ENCODE measurements at regions not wholly inside any gene's neighbourhood (a gene's known extent, or its start where the extent isn't known, plus 50 kb on each side); places are given as distances from the start of the nearest gene placed in this dataset.

GRCh38 chr5:14090755-14091154, 52.4 kb upstream of the TRIO start:
- ATAC-seq: no peak

- ATAC-seq: no peak
These were observed 52.9 kb upstream of the TRIO start for GRCh38 chr5:14090290-14090689.

GRCh38 chr5:14089198-14089597, 53.9 kb upstream of the TRIO start:
- ATAC-seq: no peak

GRCh38 chr5:14086261-14086660, 56.9 kb upstream of the TRIO start:
- ATAC-seq: no peak

DNA sequence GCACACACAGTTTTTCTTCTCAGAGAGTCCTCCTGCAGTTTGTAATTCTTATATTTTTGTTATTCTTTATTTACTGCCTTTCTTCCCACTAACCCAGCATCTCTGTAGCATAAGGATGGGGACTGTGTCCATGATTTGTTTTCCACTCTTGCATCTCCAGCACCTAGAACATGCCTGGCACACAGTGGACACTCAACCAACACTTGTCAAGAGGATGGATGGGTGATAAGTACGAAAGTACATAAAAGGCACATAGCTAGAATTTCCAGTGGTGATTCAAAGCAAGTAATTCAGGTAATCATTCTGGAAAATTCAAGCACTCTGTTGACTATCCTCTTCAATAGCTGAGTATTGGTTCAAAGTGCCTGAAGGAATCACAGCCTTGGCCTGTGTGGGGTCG, 60.2 kb upstream of the TRIO start:
- no peak for ATAC-seq

DNA sequence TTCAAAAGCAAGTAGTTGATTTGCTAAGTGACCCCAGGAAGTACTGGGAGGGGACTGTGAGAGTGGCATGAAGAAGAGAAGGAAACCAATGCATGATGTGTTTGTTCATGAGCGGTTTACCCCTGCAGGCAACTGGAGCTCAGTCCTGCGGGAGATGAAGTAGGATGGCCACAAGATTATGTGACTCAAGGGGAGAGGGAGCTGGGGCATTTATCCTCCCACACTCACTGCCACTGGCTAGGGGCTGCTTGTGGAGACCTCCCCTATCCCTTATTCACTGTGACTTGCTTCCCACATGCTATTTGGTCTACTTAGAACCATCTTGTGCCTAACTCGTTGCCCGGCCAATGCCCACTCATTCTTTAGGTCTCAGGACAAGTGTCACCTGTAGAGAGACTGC, 60.6 kb upstream of the TRIO start:
- no peak for ATAC-seq

- ATAC-seq: no peak
These were observed 61.4 kb upstream of the TRIO start for GRCh38 chr5:14081791-14082190.

DNA sequence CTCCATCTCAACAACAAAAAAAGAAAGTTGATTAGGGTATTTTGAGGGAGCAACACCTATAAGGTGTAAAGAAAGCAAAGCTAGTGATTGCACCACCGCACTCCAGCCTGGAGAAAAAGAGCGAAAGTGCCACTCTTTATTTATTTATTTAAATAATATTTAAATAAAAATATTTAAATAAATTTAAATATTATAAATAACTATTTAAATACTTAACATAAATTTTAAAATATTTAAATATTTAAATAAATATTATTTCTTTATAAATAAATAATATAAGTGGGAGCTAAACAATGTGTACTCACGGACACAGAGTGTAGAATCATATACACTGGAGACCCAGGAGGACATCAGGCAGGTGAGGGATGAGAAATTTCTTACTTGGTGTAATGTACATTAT, 64.4 kb upstream of the TRIO start:
- no peak for ATAC-seq

DNA sequence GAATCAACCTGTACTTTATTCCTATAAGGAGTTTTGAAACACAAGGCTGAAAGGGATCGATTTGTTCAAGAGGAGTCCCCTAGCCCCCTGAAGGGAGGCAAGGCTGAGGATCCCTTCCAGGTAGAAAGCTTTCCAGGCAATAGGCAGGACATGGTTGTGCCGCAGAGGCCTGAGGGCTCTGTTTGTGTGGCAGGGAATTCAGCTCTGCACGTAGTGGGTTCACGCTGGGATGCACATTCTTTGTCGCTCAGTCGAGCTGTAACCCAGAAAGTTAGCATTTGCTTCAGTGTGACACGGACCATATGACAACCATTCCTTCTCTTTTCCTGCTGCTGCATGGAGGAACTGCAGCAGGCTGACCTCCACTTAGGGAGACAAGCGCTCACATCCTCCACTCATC, 65.6 kb upstream of the TRIO start:
- no peak for ATAC-seq

GRCh38 chr5:14076561-14076960, 66.6 kb upstream of the TRIO start:
- no peak for ATAC-seq

- ATAC-seq: no peak
These were observed 67.2 kb upstream of the TRIO start for GRCh38 chr5:14075937-14076336.

- ATAC-seq: no peak
These were observed 71.7 kb upstream of the TRIO start for GRCh38 chr5:14071433-14071832.

DNA sequence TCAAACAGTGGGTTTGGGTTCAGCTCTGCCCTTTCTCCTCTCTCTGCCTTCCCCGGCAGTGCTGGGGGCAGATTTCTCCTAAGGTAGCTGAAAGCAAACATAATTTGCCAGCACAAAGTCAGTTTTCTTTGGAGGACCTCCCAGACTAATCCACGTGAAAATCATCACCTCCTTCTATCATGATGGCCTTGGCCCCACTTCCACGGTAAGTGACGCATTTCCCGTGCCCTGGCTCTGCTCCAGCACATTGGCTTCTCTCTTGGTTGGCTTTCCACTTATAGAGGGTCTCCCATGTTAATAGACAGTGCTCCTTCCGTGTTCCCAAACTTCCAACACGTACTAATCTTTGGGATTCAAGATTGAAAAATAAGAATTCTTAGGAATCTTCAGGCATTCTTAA, 74.1 kb upstream of the TRIO start:
- no peak for ATAC-seq

GRCh38 chr5:14068136-14068535, 75.0 kb upstream of the TRIO start:
- ATAC-seq: no peak

- no peak for ATAC-seq
These were observed 76.8 kb upstream of the TRIO start for GRCh38 chr5:14066326-14066725.

DNA sequence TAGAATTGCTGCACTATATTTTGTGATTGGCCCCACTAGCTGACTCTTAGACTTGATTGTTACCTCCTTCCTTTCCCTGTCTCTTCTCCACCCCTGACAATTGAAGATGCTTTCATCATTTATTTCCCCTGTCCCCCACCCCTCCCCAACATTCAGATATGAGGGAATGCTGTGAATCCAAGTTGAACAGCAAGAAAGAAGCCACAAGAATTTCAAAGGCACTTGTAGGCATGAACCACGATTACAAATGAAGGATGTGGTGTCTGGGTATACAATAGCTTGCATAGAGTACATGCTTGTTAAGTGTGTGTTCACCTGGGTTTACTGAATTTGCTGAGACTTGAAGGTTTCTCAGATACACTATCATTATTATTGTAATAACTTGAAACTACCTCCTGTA, 78.3 kb upstream of the TRIO start:
- ATAC-seq: no peak

GRCh38 chr5:14063691-14064090, 79.5 kb upstream of the TRIO start:
- no peak for ATAC-seq

GRCh38 chr5:14063138-14063537, 80.0 kb upstream of the TRIO start:
- no peak for ATAC-seq

- no peak for ATAC-seq
These were observed 81.0 kb upstream of the TRIO start for GRCh38 chr5:14062178-14062577.

GRCh38 chr5:14061106-14061505, 82.0 kb upstream of the TRIO start:
- no peak for ATAC-seq

- ATAC-seq: no peak
These were observed 82.9 kb upstream of the TRIO start for GRCh38 chr5:14060218-14060617.

GRCh38 chr5:14059810-14060209, 83.3 kb upstream of the TRIO start:
- no peak for ATAC-seq

DNA sequence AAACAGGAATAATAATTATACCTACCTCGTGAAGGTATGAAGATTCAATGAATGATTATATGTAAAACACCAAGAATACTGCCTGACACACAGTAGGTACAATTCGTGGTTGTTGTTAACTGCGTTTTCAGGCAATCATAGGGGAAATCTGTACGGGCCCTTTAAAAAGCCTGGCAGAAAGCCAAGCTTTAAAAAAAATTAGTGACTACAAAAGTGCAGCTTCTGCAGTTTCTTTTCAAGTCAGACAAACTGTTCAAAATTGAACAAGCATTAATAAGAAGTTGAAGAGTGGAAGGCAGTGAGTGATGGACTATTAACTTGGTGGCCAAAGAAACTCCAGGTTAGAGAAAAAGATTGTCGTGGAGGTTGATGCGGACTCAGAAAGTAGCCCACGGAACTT, 85.9 kb upstream of the TRIO start:
- no peak for ATAC-seq

- ATAC-seq: no peak
These were observed 87.1 kb upstream of the TRIO start for GRCh38 chr5:14056039-14056438.

DNA sequence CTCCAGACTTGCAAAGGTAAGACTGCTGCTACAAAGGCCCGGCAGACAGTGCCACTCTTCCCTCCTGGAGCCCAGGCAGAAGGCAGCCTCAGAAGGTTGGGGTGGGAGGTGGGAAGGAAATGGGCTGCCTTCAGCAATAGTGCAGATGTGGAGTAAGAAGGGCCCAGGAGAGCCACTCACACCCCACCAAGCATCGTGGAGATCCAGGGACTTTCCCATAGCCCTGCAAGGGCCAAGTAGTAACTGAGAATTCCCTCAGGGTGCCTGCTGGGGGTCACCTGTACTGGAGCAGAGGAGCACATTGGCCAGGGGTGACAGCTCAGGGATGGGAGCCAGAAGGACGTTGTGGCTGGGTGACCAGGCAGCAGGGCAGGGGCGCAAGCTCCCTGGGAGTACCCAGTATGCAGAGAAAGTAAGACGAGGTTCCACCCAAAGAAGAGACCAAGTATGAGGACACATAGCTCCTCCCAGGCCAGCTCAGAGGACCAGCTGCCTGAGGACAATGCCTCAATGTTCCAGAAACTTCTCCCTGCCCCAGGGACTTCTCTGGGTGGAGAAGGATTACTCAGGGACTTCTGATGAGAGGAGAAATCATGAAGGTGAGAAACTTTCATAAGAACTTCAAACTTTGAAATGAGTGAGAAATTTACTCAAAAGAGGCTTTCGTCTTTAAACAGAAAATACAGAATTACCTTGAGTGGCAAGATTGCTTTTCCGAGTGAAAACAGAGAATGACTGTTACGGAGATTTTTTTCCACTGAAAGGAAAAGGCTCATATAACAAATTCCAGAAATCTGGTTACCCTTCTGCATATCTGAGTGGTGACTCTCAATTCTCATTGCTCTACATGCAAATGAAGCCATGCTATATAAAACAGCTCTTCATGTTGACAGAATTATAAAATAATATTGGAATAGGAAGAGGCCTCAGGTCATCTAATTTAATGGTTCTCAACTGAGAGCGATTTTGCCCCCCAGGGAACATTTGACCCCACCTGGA, 87.9 kb upstream of the TRIO start:
- no peak for ATAC-seq

All from activated CD4-positive, CD25-positive, alpha-beta regulatory T cell treated with anti-CD3 and anti-CD28 coated beads, Interleukin-2, amount 50 U/mL, for 24 hours (primary cell).